ENCODE measurements at regions not wholly inside any gene's neighbourhood (a gene's known extent, or its start where the extent isn't known, plus 50 kb on each side); places are given as distances from the start of the nearest gene placed in this dataset.

DNA sequence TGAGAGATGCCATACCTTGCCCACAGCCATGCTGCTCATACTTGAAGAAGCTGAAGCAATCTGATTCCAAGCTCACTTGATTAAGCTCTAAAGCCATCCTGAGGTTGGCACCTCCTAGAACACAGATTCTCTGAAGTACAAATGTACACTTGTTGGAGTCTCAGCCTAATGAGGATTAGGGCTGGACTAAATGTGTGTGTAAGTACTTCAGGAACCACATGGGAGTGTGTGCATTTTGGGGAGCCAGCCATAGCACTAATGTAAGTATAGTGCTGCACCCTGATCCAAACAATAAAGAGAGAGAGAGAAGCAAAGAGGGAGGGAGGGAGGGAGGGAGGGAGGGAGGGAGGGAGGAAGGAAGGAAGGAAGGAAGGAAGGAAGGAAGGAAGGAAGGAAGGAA, 458.6 kb downstream of the MAFB start:
- no peak for DNase-seq (ENCODE audit: low spot score)

DNA sequence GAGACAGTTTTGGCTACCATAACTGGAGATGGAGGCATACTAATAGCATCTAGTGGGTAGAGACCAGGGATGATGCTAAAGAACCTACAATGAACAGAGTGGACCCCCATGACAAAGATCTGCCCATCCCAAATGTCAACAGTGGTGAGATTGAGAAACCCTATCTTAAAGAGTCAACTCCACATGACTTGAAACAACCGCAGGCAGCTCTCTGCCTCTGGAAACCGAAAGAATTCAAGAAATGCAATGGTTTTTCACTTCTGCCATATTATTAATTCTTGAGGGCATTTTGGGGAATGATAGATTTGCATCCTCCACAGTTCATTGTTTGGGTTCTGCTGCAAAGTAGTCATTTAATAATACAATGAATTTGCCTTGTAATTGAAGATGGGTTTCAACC, 463.4 kb downstream of the MAFB start:
- no peak for DNase-seq (ENCODE audit: low spot score)

DNA sequence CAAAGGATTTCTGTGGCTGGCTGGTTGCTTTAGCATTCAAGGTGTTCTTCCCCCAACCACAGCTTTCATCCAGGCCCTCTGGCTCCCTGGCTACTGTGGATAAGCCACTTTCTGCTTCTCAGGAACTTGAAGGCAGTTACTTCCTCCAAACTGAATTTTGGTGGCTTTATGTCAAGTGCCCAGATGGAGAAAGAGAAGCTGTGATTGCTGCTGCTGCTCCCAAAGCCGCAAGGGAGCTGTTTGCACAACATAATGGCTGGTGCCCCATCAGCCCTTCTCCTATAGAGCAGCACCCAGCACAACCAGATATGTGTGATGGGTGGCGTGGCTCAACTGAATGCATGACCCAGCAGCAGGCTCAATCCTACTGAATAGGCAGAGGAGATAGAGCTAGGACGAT, 465.2 kb downstream of the MAFB start:
- no peak for DNase-seq (ENCODE audit: low spot score)

DNA sequence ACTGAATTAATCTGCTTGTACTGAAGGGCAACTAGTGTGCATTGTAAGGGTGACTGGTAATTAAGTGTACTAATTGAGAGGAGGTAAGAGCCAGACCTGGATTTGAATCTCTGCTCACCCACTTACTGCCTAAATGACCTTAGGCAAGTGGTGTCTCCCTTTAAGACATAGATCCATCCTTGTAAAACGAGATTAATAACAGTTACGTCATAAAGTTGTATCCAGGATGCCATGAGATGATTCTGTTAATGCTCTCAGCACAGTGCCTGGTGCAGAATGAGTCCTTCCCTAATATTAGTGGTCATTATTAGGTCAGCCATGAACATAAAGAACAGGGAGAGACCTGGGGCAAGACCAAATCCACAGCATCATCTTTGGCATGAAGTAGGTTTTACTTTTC, 470.1 kb downstream of the MAFB start:
- no peak for DNase-seq (ENCODE audit: low spot score)

DNA sequence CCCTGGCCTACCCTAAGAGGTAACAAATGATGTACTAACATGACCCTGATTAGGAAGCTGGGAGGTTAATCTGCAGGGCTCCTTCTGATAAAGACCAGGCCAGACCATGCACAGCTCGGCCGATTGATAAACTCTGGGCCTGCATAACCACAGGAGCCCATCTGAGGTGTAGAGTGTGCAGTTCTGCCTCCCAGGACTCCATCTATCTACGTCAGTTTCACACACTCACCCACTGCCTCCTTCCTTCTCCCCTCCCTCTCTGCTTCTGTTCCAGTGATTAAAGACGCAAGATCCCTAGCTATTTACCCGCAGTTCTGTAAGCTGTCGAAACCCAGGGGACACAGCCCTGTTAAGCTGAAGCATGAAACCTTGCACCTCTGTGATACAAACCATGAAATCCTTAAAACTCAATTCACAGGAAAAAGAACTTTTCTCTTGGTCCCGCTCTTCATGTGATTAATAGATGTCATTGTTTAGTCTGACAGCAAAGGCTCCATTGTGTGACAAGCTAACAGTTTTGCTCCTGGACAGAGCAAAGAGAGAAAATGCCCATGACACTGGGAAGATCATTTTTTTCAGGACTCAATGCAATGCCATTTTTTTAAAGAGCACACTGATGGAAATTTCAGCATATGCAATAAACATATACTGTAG, 470.6 kb downstream of the MAFB start:
- no peak for DNase-seq (ENCODE audit: low spot score)

GRCh38 chr20:40207655-40208054, 481.4 kb downstream of the MAFB start:
- no peak for DNase-seq (ENCODE audit: low spot score)

DNA sequence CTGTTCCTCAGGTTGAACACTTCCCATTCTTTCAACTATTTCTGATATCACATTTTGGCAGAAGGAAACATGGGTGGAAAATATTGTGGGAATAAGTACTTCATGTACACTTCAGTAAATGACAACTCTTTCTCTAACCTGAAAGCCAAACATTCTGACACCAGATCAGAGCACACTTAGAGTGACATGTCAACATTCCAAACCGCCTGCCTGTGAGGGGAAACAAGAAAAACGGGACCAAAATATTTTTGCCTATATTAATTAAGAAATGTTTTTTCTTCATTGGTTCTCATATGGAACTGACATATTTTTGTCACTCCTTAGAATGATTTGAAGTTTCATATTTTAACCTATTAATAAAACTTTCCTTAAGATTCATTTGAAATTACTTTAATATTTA, 483.1 kb downstream of the MAFB start:
- no peak for DNase-seq (ENCODE audit: low spot score)

- no peak for DNase-seq (ENCODE audit: low spot score)
Measured at GRCh38 chr20:40203032-40203431, 486.0 kb downstream of the MAFB start.

GRCh38 chr20:40197691-40198090, 491.3 kb downstream of the MAFB start:
- no peak for DNase-seq (ENCODE audit: low spot score)

DNA sequence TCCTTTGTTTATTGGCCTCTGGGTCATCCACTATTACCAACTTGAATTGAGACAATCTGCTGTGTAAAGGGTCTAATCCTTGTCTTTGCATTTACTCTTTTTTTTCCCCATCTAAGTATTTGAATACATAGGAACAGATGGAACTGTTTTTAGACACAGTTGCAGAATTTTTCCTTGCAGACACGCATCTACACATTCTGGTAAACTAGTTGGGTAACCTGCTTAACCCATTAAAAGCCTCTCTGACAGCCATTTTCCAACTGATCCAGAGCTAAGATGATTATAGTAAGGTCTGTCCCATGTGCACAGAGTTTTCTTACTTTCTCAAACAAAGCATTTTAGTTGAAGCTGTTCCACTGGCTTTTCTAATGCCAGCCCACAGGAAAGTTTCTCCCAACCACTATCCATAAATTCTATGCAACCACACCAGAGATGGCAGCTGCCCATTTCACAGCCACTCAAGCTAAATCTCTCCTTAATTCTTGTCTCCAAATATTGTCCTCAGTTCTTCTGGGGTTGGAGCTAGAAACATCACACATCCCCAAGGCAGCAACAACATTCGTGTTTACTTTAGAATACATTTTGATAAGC, 492.1 kb downstream of the MAFB start:
- no peak for DNase-seq (ENCODE audit: low spot score)

DNA sequence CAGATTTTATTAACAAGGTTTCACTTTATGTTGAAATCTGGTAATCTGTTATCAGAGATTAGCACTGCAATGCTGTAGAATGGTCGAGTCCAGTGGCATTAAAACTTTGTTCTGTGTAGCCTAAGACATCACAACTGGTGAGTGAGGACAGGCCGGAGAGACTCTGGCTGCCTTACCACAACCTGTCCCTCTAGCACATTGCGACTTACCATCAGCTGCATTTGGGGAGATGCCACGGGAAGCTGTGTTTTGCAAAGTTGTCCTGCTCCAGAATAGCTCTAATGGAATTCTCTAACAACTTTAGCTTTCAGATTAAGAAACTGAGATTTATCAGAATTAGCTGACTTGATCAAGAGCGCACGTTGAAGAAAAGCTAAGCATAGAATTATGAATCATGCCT, 493.3 kb downstream of the MAFB start:
- DNase-seq (ENCODE audit: low spot score), result no peak

- DNase-seq (ENCODE audit: low spot score), result no peak
Measured at GRCh38 chr20:40192529-40192928, 496.5 kb downstream of the MAFB start.

DNA sequence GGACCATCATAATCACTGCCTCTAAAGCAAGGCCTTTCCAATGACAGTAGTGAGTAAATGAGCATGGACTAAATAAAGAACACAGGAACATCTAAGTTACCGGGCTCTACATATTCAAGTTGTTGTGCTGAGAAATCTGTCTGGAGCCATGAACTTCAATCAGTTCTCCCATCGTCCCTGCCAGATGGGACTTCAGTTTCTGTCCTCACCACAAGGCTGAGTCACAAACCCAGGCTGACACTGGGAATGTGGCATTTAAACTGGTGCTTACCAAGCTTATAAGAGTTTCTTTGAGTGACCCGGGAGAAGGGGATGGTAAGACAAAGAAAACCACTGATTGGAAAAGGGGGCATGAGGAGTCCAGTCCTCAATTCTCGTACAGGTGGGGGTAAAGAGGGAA, 497.0 kb downstream of the MAFB start:
- DNase-seq (ENCODE audit: low spot score), result no peak

DNA sequence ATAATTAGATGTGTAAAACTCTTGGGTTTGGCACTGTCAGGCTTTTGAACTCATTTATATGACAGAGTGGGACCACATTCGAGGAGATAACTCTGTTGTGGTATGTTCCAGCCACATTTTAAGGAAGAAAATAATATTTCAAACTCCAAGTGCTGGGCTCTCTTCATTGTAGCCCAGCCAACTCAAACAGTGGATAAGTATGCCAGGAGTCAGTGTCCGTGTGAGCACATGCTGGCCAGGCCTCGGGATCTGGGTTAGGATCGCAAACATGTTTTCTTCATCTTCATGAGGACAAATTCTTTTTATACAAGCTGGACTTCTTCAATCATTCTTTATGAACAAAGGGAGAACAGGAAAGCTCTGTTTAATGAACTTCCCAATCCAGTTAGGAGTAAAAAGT, 497.5 kb downstream of the MAFB start:
- no peak for DNase-seq (ENCODE audit: low spot score)

DNA sequence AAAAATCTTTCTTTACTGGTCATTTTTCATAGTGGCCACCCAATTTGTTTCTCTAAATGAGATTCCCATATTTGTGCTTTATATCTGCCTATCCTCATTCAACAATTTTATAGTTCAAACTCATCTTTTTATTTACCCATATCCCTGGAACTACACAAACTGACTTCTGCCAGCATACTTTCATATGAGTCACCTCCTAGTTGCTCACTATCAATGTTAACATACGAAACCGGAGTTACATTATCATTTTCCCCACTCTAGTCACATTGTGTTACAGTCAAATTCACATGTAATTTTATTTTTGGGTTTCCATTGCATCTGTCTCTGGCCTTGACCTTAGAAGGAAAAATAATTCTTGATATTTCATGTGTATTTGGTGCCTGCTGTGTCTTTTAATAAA, 499.4 kb downstream of the MAFB start:
- DNase-seq (ENCODE audit: low spot score), result no peak

DNA sequence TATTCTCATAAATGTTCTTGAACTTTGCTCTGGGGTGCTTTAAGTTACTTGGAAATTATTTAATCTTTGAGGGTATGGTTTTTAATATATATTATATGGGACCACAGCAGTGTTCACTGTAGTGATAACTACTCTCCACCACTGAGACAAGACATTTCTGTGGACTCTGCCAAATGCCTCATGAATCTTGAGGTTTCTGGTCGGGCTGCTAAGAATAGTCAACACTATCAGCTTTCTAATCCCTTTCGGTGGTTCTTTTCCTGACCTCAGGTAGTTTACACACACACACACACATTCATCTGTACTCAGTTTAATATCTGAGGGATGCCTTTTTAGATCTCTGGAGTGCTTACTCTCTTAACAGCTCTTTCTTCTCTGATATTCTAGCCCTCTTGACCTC, 500.7 kb downstream of the MAFB start:
- no peak for DNase-seq (ENCODE audit: low spot score)

GRCh38 chr20:40186826-40187225, 502.2 kb downstream of the MAFB start:
- DNase-seq (ENCODE audit: low spot score), result no peak

- DNase-seq (ENCODE audit: low spot score), result no peak
Measured at GRCh38 chr20:40181676-40182075, 507.4 kb downstream of the MAFB start.

- DNase-seq (ENCODE audit: low spot score), result no peak
Measured at GRCh38 chr20:40176098-40176841, 512.8 kb downstream of the MAFB start.

DNA sequence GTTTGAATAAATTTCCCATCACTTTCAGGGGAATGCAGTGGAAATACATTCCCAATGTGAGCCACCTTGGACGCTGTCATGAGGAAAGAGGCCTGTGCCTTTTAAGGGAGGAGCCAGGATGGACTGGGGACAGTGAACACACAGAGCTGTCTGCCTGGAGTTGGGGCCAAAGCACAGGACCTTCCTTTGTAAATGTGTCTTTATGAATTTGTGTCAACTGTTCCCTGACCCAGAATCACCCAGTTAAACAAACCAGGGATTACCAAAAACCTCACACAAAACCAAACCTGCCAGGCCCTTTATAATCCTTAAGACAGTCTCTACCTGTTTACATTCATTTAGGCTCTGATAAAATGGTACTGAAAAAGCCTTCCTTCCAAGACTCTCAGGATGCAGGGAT, 513.7 kb downstream of the MAFB start:
- DNase-seq (ENCODE audit: low spot score), result no peak

DNA sequence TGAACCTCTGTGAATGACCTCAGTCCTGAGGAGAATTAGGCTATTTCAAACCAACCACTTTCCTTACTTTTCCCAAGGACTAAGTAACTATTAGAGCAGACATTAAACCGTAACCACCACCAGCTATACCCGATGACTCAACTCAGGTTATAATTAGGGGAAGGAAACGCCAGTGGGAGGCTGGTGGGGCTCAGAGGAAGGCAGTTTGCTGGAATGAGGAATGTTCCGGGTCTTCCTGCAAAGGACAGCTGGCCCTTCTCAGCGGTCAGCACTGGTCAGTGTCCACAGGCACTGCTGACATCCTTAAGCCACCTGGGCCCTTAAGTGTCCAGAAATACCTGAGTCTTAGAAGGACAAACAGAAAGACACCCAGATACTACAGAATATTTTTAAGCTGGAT, 515.2 kb downstream of the MAFB start:
- no peak for DNase-seq (ENCODE audit: low spot score)

- DNase-seq (ENCODE audit: low spot score), result no peak
Measured at GRCh38 chr20:40168981-40169620, 519.9 kb downstream of the MAFB start.

DNA sequence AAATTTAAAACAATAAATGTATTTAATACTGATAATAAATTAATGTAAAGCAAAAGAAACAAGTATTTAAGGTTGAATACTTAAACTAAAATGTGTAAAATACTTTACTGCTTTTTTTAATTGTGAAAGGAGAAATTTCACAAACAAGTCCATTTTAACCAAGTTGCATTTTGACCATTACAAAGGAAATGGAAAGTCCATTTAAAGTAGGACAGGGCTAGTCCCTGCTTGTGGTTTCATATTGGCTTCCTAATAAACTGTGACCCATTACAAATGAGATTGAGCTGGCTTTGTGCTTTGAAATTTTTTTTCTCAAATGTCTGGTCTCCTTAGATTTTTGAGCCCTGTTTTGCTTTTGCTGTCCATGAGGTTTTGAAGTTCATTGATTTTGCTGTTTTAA, 527.6 kb downstream of the MAFB start:
- no peak for DNase-seq (ENCODE audit: low spot score)

All from LoVo (cell line).